HG03108 (cell line): ENCODE measurements at regions not wholly inside any gene's neighbourhood (a gene's known extent, or its start where the extent isn't known, plus 50 kb on each side); places are given as distances from the start of the nearest gene placed in this dataset.

Experiments
- ATAC-seq: cut with Tn5 transposase; IDR thresholded peaks from one replicate; pipeline ENCODE4 v1.9.1; 2021; ENCODE audit warnings: moderate library complexity; ENCODE audit not compliant: unreplicated experiment

GRCh38 chr1:177790566-177790965 is 179.3 kb downstream of the SEC16B start:
- no peak for ATAC-seq

GRCh38 chr1:177789956-177790355 is 179.9 kb downstream of the SEC16B start:
- ATAC-seq: no peak

GRCh38 chr1:177786176-177786745 is 183.6 kb downstream of the SEC16B start:
- no peak for ATAC-seq

GRCh38 chr1:177784936-177785335 is 184.9 kb downstream of the SEC16B start:
- ATAC-seq: no peak

- no peak for ATAC-seq
Measured at GRCh38 chr1:177784409-177784808, 185.4 kb downstream of the SEC16B start.

GRCh38 chr1:177783051-177783450 is 186.8 kb downstream of the SEC16B start:
- no peak for ATAC-seq

- no peak for ATAC-seq
Measured at GRCh38 chr1:177780096-177780700, 189.7 kb downstream of the SEC16B start.

GRCh38 chr1:177779166-177779965 is 190.5 kb downstream of the SEC16B start:
- no peak for ATAC-seq

- ATAC-seq: no peak
Measured at GRCh38 chr1:177775924-177776323, 193.9 kb downstream of the SEC16B start.

- no peak for ATAC-seq
Measured at GRCh38 chr1:177772386-177772960, 197.4 kb downstream of the SEC16B start.

GRCh38 chr1:177771688-177772087 is 198.2 kb downstream of the SEC16B start:
- no peak for ATAC-seq

- ATAC-seq: no peak
Measured at GRCh38 chr1:177770096-177770495, 199.8 kb downstream of the SEC16B start.

GRCh38 chr1:177755851-177756560 is 213.9 kb downstream of the SEC16B start:
- ATAC-seq: no peak

- no peak for ATAC-seq
Measured at GRCh38 chr1:177754603-177755002, 215.3 kb downstream of the SEC16B start.

- no peak for ATAC-seq
Measured at GRCh38 chr1:177753655-177754054, 216.2 kb downstream of the SEC16B start.

- ATAC-seq: no peak
Measured at GRCh38 chr1:177748080-177748801, 221.6 kb downstream of the SEC16B start.

GRCh38 chr1:177746155-177746554 is 223.7 kb downstream of the SEC16B start:
- ATAC-seq: no peak

GRCh38 chr1:177744906-177745305 is 225.0 kb downstream of the SEC16B start:
- no peak for ATAC-seq

- no peak for ATAC-seq
Measured at GRCh38 chr1:177741476-177741875, 228.4 kb downstream of the SEC16B start.

- ATAC-seq: no peak
Measured at GRCh38 chr1:177739780-177740179, 230.1 kb downstream of the SEC16B start.

GRCh38 chr1:177737456-177737855 is 232.4 kb downstream of the SEC16B start:
- no peak for ATAC-seq
